ENCODE measurements at regions not wholly inside any gene's neighbourhood (a gene's known extent, or its start where the extent isn't known, plus 50 kb on each side); places are given as distances from the start of the nearest gene placed in this dataset.
A peak's percentile ranks its signal among the peaks of the same experiment; 100 is the strongest.
"Not testable (repeated sequence)": the region's sequence is repeated elsewhere in the genome, so short reads cannot be mapped to it uniquely, and the experiment has no call there.

DNA sequence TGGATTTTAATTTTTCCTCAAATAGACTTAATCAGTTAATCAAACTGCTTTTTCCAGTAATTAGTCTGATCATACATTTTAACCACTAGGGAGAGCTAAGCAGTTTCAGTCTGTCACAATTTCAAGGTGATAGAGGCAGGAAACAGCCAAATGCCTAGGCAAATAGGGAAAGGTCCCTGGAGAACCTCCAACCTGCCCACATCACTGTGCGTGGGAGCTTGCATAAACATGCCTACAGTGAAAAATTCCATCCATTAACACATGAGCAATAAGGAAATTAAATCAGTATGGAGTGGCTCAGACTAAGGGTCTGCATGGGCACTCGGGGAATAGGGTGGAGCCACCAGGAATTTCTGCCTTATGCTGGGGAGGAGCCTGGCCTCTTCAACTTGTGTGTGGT, 74.6 kb downstream of the AASDHPPT start:
- Histone ChIP-seq H3K4me3 (no peak overlapping the region), H3K27ac (no peak overlapping the region)

GRCh38 chr11:106152824-106153223, 75.4 kb downstream of the AASDHPPT start:
- H3K4me3 ChIP-seq, result no peak overlapping the region
- H3K27ac ChIP-seq, result no peak overlapping the region

GRCh38 chr11:106156290-106156937, 79.0 kb downstream of the AASDHPPT start:
- H3K27ac ChIP-seq, result no peak overlapping the region

GRCh38 chr11:106158406-106158805, 80.9 kb downstream of the AASDHPPT start:
- Histone ChIP-seq H3K27ac (no peak overlapping the region), H3K4me3 (no peak overlapping the region)

More at GRCh38 chr11:106156290-106156937, 79.0 kb downstream of the AASDHPPT start:
- no peak overlapping the region for H3K4me3 ChIP-seq

DNA sequence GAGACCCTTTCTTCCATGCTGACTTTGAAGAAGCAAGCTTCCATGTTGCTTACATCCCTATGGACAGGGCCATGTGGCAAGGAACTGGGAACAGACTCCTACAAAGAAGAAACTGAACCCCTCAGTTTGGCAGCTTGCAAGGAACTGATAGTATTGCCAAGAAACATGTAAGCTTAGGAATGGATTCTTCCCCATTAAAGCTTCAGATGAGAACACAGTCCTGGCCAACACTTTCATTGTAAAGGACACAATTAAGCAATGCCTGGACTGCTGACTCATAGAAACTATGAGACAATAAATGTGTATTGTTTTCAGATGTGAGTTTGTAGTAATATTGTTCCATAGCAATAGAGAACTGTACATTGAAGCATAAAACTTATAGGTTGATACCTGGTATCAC, 82.4 kb downstream of the AASDHPPT start:
- H3K27ac ChIP-seq, result no peak overlapping the region
- no peak overlapping the region for H3K4me3 ChIP-seq

- Histone ChIP-seq H3K4me3 (no peak overlapping the region), H3K27ac (no peak overlapping the region)
Observed at GRCh38 chr11:106160494-106160893, 83.0 kb downstream of the AASDHPPT start.

- H3K4me3 ChIP-seq, result no peak overlapping the region
- no peak overlapping the region for H3K27ac ChIP-seq
Observed at GRCh38 chr11:106161775-106162634, 84.5 kb downstream of the AASDHPPT start.

DNA sequence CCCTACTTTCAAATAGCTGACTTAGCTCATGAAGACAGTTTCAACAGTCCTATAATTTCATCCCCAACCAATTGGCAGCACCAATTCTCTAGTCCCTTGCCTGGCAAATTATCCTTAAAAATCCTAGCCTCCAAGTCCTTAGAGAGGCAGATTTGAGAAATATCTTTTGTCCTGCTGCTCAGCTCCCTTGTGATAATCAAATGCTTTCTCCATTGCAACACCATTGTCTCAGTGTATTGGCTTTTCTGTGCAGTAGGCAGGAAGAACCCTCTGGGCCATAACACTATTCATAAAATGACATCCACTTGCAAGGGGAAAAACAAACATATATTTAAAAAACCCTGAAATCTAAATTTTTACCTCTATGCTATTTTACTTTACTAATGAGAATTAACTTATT, 89.6 kb downstream of the AASDHPPT start:
- Histone ChIP-seq H3K4me3 (no peak overlapping the region), H3K27ac (no peak overlapping the region)

GRCh38 chr11:106172386-106172991, 95.0 kb downstream of the AASDHPPT start:
- H3K27ac ChIP-seq, result peak overlapping the region in 1 of 21 experiments; percentile 23
- no peak overlapping the region for H3K4me3 ChIP-seq

- Histone ChIP-seq H3K27ac (peak overlapping the region in 1 of 21 experiments; percentile 32), H3K4me3 (no peak overlapping the region)
Observed at GRCh38 chr11:106173291-106173690, 95.8 kb downstream of the AASDHPPT start.

GRCh38 chr11:106174003-106174402, 96.5 kb downstream of the AASDHPPT start:
- peak overlapping the region in 3 of 21 experiments; percentile 43 to 60 (median 52) for H3K27ac ChIP-seq
- not testable (repeated sequence) for H3K4me3 ChIP-seq

- H3K27ac ChIP-seq, result no peak overlapping the region
- H3K4me3 ChIP-seq, result no peak overlapping the region
Observed at GRCh38 chr11:106176817-106177216, 99.4 kb downstream of the AASDHPPT start.

- Histone ChIP-seq H3K4me3 (no peak overlapping the region), H3K27ac (no peak overlapping the region)
Observed at GRCh38 chr11:106177311-106177710, 99.8 kb downstream of the AASDHPPT start.

DNA sequence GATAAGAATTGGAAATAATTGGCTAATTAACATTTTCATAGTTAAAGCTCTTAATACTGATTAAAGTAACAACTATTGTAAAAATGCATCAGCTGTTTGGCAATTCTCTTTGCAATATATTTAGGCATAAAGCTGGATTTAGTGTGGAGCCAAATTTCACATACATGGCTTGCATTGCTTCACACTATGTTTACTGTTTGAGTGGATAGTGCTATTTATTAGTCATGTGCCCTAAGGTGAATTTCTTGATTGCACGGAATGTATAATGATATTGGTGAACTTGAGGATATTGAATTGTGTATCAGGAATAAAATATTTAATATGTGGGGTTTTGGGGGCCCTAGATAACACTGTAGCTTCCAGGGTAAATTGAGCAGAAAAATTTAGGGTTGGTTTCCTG, 100.9 kb downstream of the AASDHPPT start:
- H3K4me3 ChIP-seq, result no peak overlapping the region
- no peak overlapping the region for H3K27ac ChIP-seq

- Histone ChIP-seq H3K27ac (no peak overlapping the region), H3K4me3 (no peak overlapping the region)
Observed at GRCh38 chr11:106179048-106179447, 101.6 kb downstream of the AASDHPPT start.

DNA sequence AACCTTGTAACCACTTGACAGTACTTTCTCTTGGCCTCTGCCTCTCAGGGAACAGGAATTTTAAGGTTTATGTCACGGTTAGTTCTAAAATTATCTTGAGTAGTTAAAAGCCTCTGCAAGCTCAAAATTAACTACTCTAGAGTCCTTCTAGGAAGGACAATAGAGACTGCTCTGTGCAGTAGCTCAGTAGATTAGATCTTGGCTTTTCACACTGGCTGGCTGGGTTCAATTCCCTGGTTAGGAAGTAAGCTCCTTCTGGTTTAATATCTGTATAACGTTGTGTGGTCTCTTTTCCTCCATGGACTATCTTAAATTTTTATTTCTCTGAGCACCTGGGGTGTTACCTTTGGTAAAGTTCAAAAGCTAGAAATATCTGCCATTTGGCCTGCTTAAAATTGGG, 109.2 kb downstream of the AASDHPPT start:
- Histone ChIP-seq H3K4me3 (no peak overlapping the region), H3K27ac (no peak overlapping the region)

DNA sequence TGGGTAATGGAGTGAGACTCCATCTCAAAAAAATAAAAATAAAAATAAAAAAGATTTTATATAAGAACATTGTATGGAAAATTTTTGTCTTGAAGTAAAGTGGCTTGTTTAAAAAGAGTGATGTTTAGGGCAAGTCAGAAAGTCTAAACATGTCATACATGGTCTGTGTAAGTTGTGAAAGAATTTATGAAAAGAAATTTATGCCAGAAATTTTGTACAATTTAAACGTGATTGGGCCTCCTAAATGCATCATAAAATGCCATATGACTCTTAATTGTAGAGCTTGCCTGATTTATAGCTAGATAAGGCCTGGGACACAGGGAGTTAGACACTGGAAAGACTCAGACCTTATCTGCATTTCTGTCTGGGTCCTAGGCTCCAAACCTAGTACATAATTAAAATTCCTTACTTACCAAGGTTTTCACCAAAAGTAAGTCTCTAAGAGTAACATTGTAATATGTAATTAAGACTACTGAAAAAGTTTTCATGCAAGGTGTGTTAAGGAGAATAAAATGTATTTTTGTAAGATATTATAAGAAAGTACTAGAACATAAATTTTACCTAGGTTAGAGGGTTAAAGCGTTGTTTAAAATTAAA, 110.5 kb downstream of the AASDHPPT start:
- H3K4me3 ChIP-seq, result no peak overlapping the region
- no peak overlapping the region for H3K27ac ChIP-seq

GRCh38 chr11:106193956-106194355, 116.5 kb downstream of the AASDHPPT start:
- Histone ChIP-seq H3K4me3 (no peak overlapping the region), H3K27ac (no peak overlapping the region)

DNA sequence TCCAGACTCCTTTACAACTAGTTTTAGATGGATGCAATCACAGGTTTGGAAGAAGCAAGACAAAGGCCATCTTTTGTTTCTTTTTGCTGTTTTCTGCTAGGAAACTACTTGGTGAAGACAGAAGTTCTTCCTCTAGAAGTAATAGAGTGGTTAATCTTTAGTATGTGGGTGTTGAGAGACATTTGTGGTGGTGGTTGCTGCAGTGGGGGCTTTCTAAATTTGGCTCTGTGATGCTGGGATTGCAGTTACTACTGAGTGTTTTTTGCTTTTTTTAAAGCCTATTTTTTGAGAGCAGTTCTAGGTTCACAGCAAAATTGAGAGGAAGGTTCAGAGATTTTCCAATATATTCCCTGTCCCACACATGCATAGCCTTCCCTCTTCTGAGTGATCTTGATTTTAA, 120.0 kb downstream of the AASDHPPT start:
- H3K4me3 ChIP-seq, result no peak overlapping the region
- no peak overlapping the region for H3K27ac ChIP-seq

DNA sequence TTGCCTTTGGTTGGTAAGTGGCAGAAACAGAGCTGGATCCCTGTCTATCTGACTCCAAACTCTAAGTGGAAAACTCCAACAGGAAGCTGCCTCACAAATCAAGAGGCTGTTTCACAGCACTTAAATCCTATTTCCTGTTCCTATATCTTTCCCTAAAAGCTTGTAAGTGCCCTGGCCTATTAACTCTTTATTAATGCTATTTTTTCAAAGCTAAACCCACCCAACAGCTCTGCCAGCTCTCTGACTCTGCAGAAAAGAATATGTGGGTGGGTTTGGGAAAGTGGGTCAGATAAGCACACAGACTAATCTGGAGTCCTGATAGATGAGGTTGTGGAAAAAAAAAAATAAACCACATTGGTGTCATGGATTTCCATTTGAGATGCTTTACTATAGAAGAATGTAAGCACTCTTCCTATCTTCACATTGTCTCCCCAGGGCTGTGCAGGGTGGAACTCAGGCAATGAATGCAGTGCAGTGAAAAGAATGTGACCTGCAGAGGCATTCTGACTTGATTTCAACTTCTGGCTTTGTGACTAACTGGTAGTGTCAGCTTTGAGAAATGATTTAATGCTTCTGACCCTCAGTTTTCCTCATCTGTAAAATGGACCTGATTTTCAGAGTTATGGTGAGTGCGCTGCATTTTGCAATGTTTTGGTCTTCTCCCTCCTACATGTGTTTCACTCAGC, 125.6 kb downstream of the AASDHPPT start:
- H3K27ac ChIP-seq, result no peak overlapping the region
- H3K4me3 ChIP-seq, result no peak overlapping the region

All from skin epidermis (tissue), 12 donors.